SK-N-SH (cell line): ENCODE measurements at regions not wholly inside any gene's neighbourhood (a gene's known extent, or its start where the extent isn't known, plus 50 kb on each side); places are given as distances from the start of the nearest gene placed in this dataset.

ENCODE experiments used
- CTCF ChIA-PET: fragments of 300-600, 350-600 bp; formaldehyde crosslinking; extraction: SDS; loops from one replicate; lab custom pipeline; 2021; lab: Yijun Ruan, JAX
- POLR2A ChIA-PET: fragments of 350-600 bp; sonication (Branson Sonifier 250); formaldehyde crosslinking; extraction: SDS; loops from one replicate; lab custom pipeline; 2020; ENCODE audit warnings: antibody characterized with exemption, inconsistent platforms; lab: Yijun Ruan, JAX
- DNase-seq: peaks from one replicate; pipeline ENCODE4 v3.0.0; 2012
- H2AFZ ChIP-seq: fragments of 200-600 bp; sonication (generic); 2 replicates; pipeline ENCODE4 v1.8.1; 2016; ENCODE audit warnings: antibody characterized with exemption, mild to moderate bottlenecking, low read depth
- H3F3A ChIP-seq: fragments of 200-600 bp; sonication (generic); replicated peaks from 2 replicates; pipeline ENCODE3; 2016; ENCODE audit warnings: antibody characterized with exemption, mild to moderate bottlenecking; ENCODE audit not compliant: insufficient read depth
- H3K27ac ChIP-seq, 2 experiments: fragments of 200-500 bp in 1 of 2; fragments of 200-600 bp in 1 of 2; sonication (Bioruptor generic) in 1 of 2; sonication (generic), shearing (Covaris generic) in 1 of 2; 2 replicates each; pipeline versions ENCODE4 v1.5.1 to v1.6.1; 2014 to 2016; ENCODE audit warnings: low read depth in 2 of 2, inconsistent platforms in 1 of 2, low read length in 1 of 2, mild to moderate bottlenecking in 1 of 2, mixed read lengths in 1 of 2
- H3K27me3 ChIP-seq: fragments of 200-600 bp; sonication (generic), shearing (Covaris generic); 2 replicates; pipeline ENCODE4 v1.6.1; 2016; ENCODE audit warnings: mixed run types; ENCODE audit not compliant: insufficient read depth
- H3K36me3 ChIP-seq, 2 experiments: fragments of 200-500 bp in 1 of 2; fragments of 200-600 bp in 1 of 2; sonication (Bioruptor generic) in 1 of 2; sonication (generic) in 1 of 2; replicated peaks in 1 of 2; 2 replicates each; pipeline versions ENCODE3 to v1.5.1; 2014 to 2016; ENCODE audit warnings: low read length in 1 of 2, mild to moderate bottlenecking in 1 of 2; ENCODE audit not compliant: insufficient read depth in 2 of 2, control insufficient read depth in 1 of 2
- H3K4me1 ChIP-seq, 2 experiments: fragments of 200-500 bp in 1 of 2; fragments of 200-600 bp in 1 of 2; sonication (Bioruptor generic) in 1 of 2; sonication (generic), shearing (Covaris generic) in 1 of 2; 2 replicates each; pipeline versions ENCODE4 v1.5.1 to v1.6.1; 2014 to 2016; ENCODE audit warnings: low read depth in 1 of 2, low read length in 1 of 2, mixed run types in 1 of 2; ENCODE audit not compliant: insufficient read depth in 2 of 2, control insufficient read depth in 1 of 2
- H3K4me2 ChIP-seq: fragments of 200-600 bp; sonication (generic), shearing (Covaris generic); 2 replicates; pipeline ENCODE4 v1.6.1; 2017; ENCODE audit warnings: mixed run types
- H3K4me3 ChIP-seq, 2 experiments: fragments of 200-500 bp in 1 of 2; fragments of 200-600 bp in 1 of 2; sonication (Bioruptor generic) in 1 of 2; sonication (generic), shearing (Covaris generic) in 1 of 2; 2 replicates each; pipeline versions ENCODE4 v1.5.1 to v1.8.1; 2014 to 2016; ENCODE audit warnings: low read depth in 2 of 2, inconsistent platforms in 1 of 2, low read length in 1 of 2, mild to moderate bottlenecking in 1 of 2, mixed read lengths in 1 of 2, moderate library complexity in 1 of 2
- H3K79me2 ChIP-seq: fragments of 200-600 bp; sonication (generic); 2 replicates; pipeline ENCODE4 v1.8.1; 2017; ENCODE audit warnings: mild to moderate bottlenecking; ENCODE audit not compliant: insufficient read depth
- H3K9ac ChIP-seq: fragments of 200-600 bp; sonication (generic); 2 replicates; pipeline ENCODE4 v1.6.1; 2017; ENCODE audit warnings: mixed run types
- H3K9me2 ChIP-seq: fragments of 200-600 bp; sonication (generic); 2 replicates; pipeline ENCODE4 v1.6.1; 2017; ENCODE audit warnings: mixed run types
- H3K9me3 ChIP-seq: fragments of 200-600 bp; sonication (generic); 2 replicates; pipeline ENCODE4 v1.6.1; 2017; ENCODE audit warnings: mixed run types, mild to moderate bottlenecking, moderate library complexity
- H4K20me1 ChIP-seq: fragments of 200-600 bp; sonication (generic); 2 replicates; pipeline ENCODE4 v1.6.1; 2017; ENCODE audit warnings: mild to moderate bottlenecking, mixed run types; ENCODE audit not compliant: insufficient read depth
- CHD2 ChIP-seq: fragments of 150-350 bp; IDR thresholded peaks from 2 replicates; pipeline ENCODE4 v1.6.1; 2018; ENCODE audit warnings: low read length; ENCODE audit not compliant: partially characterized antibody
- EZH2phosphoT487 ChIP-seq: fragments of 200-600 bp; sonication (generic); IDR thresholded peaks from 2 replicates; pipeline ENCODE4 v1.6.1; 2017; ENCODE audit warnings: low read depth, mixed run types, mild to moderate bottlenecking, antibody characterized with exemption, moderate library complexity, borderline replicate concordance
- FOSL2 ChIP-seq: IDR thresholded peaks from 2 replicates; pipeline ENCODE4 v1.4.0; 2012; ENCODE audit warnings: low read depth, mild to moderate bottlenecking, moderate library complexity, borderline replicate concordance
- GABPA ChIP-seq: IDR thresholded peaks from 2 replicates; pipeline ENCODE4 v1.4.0; 2012; ENCODE audit warnings: low read depth, mild to moderate bottlenecking
- PBX3 ChIP-seq: IDR thresholded peaks from 2 replicates; pipeline ENCODE4; 2012
- REST ChIP-seq: IDR thresholded peaks from 2 replicates; pipeline ENCODE4 v1.6.1; 2012; ENCODE audit warnings: mild to moderate bottlenecking, low read depth, low read length, moderate library complexity
- RFX5 ChIP-seq: IDR thresholded peaks from 2 replicates; pipeline ENCODE4 v1.6.1; 2012; ENCODE audit warnings: mild to moderate bottlenecking, improper control_type of control experiment, low read length
- SIN3A ChIP-seq: IDR thresholded peaks from 2 replicates; pipeline ENCODE4 v1.6.1; 2012; ENCODE audit warnings: low read depth, mild to moderate bottlenecking, low read length, moderate library complexity, borderline replicate concordance
- TEAD4 ChIP-seq: IDR thresholded peaks from 2 replicates; pipeline ENCODE4 v1.4.0; 2012; ENCODE audit warnings: mild to moderate bottlenecking, borderline replicate concordance; ENCODE audit not compliant: insufficient read depth
- USF1 ChIP-seq: IDR thresholded peaks from 2 replicates; pipeline ENCODE4 v1.4.0; 2012; ENCODE audit warnings: low read depth, borderline replicate concordance
- YY1 ChIP-seq: IDR thresholded peaks from 2 replicates; pipeline ENCODE4 v1.4.0; 2012; ENCODE audit warnings: low read depth, mild to moderate bottlenecking
- WGBS: methylation state at CpG from one replicate; pipeline ENCODE4 v1.1.6; 2017; ENCODE audit warnings: low lambda C conversion rate; 5-methylcytosine and 5-hydroxymethylcytosine counted together
- TF ChIP-seq, protein P1 (sequence below): fragments of 150-350 bp; IDR thresholded peaks from 2 replicates; pipeline ENCODE4 v1.6.1; 2016; ENCODE audit warnings: mild to moderate bottlenecking, low read depth, low read length

DNA sequence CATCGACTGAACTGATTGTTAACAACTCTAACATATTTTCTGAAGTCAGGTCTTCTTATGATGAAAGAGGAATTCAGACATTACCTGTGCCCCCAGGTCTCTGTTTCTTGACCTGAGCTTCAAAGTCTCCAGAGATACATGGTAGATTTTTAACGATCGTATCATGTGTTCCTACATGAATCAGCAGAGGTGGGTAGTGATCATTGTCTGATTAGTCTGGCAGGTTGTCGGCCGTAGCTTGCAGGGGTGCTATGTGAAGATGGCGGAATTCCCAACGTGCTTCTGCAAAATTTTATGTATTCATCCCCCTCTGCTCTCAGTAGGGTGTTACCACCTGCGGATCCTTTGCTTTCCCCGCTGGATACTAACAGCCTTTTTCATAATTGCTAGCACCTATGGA, 581.9 kb downstream of the GATA3 start:
- 47% methylated on average over 6 of the region's 9 CpGs for WGBS
- Histone ChIP-seq H3K27ac (no peak overlapping the region), H3K9me2 (no peaks in the 10 kb centered on the region)
- POLR2A ChIA-PET, result no interaction called here
- TF ChIP-seq SIN3A (no peak), YY1 (no peak), CHD2 (no peak), REST (no peak), FOSL2 (no peak), RFX5 (no peak), PBX3 (no peak), USF1 (no peak), TEAD4 (no peak), EZH2phosphoT487 (no peak), GABPA (no peak)
- TF ChIP-seq, protein P1, sequence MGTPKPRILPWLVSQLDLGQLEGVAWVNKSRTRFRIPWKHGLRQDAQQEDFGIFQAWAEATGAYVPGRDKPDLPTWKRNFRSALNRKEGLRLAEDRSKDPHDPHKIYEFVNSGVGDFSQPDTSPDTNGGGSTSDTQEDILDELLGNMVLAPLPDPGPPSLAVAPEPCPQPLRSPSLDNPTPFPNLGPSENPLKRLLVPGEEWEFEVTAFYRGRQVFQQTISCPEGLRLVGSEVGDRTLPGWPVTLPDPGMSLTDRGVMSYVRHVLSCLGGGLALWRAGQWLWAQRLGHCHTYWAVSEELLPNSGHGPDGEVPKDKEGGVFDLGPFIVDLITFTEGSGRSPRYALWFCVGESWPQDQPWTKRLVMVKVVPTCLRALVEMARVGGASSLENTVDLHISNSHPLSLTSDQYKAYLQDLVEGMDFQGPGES, result no peak
- TF ChIP-seq, all 33 proteins: peak for 0
- no peaks in the 10 kb centered on the region for H3F3A ChIP-seq
- no peaks in the 10 kb centered on the region for H3K27me3 ChIP-seq
- peaks cover 0 to 14% of the 10 kb centered on the region in 2 experiments; a peak in 2 of 4 replicates for H3K4me1 ChIP-seq
- no peaks in the 10 kb centered on the region for H4K20me1 ChIP-seq
- no peak overlapping the region for H3K4me3 ChIP-seq
- DNase-seq, result no peak
- CTCF ChIA-PET, result no interaction called here
- no peak overlapping the region for H3K4me2 ChIP-seq
- no peaks in the 10 kb centered on the region for H3K36me3 ChIP-seq
- H3K9me3 ChIP-seq, result no peaks in the 10 kb centered on the region
- H3K9ac ChIP-seq, result no peak overlapping the region
- no peak overlapping the region for H2AFZ ChIP-seq
- H3K79me2 ChIP-seq, result no peaks in the 10 kb centered on the region
